Esophagus (tissue), 2 donors: ENCODE measurements at regions not wholly inside any gene's neighbourhood (a gene's known extent, or its start where the extent isn't known, plus 50 kb on each side); places are given as distances from the start of the nearest gene placed in this dataset.

Experiments used
- H3K27ac ChIP-seq, 2 donors: one replicate each; pipeline ENCODE4 v1.5.1; 2013; ENCODE audit warnings: low read depth in 2 of 2, mild to moderate bottlenecking in 2 of 2, inconsistent platforms in 1 of 2, low read length in 1 of 2, moderate library complexity in 1 of 2
- H3K27me3 ChIP-seq, 2 donors: one replicate each; pipeline ENCODE4 v1.6.1; 2013; ENCODE audit warnings: low read length in 2 of 2, control low read depth in 1 of 2, mild to moderate bottlenecking in 1 of 2; ENCODE audit not compliant: insufficient read depth in 2 of 2, control insufficient read depth in 1 of 2
- H3K36me3 ChIP-seq, 2 donors: one replicate each; pipeline ENCODE4 v1.6.1; 2013; ENCODE audit warnings: low read length in 1 of 2; ENCODE audit not compliant: control insufficient read depth in 2 of 2, insufficient read depth in 2 of 2
- H3K4me1 ChIP-seq, 2 donors: one replicate each; pipeline ENCODE4 v1.6.1; 2013; ENCODE audit warnings: low read length in 1 of 2; ENCODE audit not compliant: control insufficient read depth in 2 of 2, insufficient read depth in 2 of 2
- H3K4me3 ChIP-seq, 2 donors: one replicate each; pipeline ENCODE4 v1.5.1; 2013; ENCODE audit warnings: low read length in 2 of 2, mild to moderate bottlenecking in 2 of 2, low read depth in 1 of 2, moderate library complexity in 1 of 2
- H3K9me3 ChIP-seq, 2 donors: one replicate each; pipeline ENCODE4 v1.6.1; 2013; ENCODE audit warnings: mild to moderate bottlenecking in 2 of 2, low read depth in 1 of 2, low read length in 1 of 2, moderate library complexity in 1 of 2; ENCODE audit not compliant: control insufficient read depth in 2 of 2, insufficient read depth in 1 of 2
- WGBS, 2 donors: extraction: QIAGEN DNeasy Blood & Tissue Kit; methylation state at CpG; one replicate each; pipeline ENCODE4 v1.1.7; 2013; 5-methylcytosine and 5-hydroxymethylcytosine counted together
- donor health status: healthy with polysubstance abuse.
- donor health status: Bipolar disorder and iron deficiency.

DNA sequence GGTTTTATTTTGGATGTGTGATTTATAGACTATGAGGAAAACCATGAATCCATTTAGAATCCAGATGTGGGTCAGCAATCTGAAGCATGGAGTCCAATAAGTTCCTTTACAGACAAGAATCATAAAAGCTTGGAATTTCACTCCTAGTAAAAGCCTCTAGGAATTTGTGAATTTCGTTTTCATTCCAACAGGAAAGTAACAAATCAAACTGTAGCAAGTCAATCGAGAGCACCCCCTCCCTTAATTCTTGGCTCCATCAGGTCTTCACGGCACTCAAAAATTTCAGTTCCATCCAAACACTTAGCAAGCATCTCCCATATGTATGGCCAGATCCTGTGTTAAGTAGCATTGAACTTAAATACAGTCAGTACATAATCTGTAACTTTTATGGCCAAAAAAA, 143.6 kb upstream of the POU2AF2 start:
- no peaks in the 10 kb centered on the region for H3K4me1 ChIP-seq
- H3K27me3 ChIP-seq: no peaks in the 10 kb centered on the region
- H3K27ac ChIP-seq: no peak overlapping the region
- 57 to 70% methylated on average over 3 of the region's 3 CpGs for WGBS, 2 donors
- no peaks in the 10 kb centered on the region for H3K9me3 ChIP-seq
- no peaks in the 10 kb centered on the region for H3K36me3 ChIP-seq
- H3K4me3 ChIP-seq: no peak overlapping the region

- Histone ChIP-seq H3K27me3 (no peaks in the 10 kb centered on the region), H3K36me3 (no peaks in the 10 kb centered on the region), H3K27ac (no peak overlapping the region), H3K4me1 (no peaks in the 10 kb centered on the region), H3K9me3 (no peaks in the 10 kb centered on the region), H3K4me3 (no peak overlapping the region)
- 83% methylated on average over 2 of the region's 2 CpGs for WGBS, 2 donors
Observed at GRCh38 chr11:111099028-111099713, 146.4 kb upstream of the POU2AF2 start.

- H3K27ac ChIP-seq: no peak overlapping the region
- WGBS, 2 donors: 79 to 85% methylated on average over 1 of the region's 1 CpG
- H3K27me3 ChIP-seq: no peaks in the 10 kb centered on the region
- no peak overlapping the region for H3K4me3 ChIP-seq
- H3K4me1 ChIP-seq: no peaks in the 10 kb centered on the region
- no peaks in the 10 kb centered on the region for H3K36me3 ChIP-seq
- no peaks in the 10 kb centered on the region for H3K9me3 ChIP-seq
Observed at GRCh38 chr11:111098091-111098490, 147.4 kb upstream of the POU2AF2 start.

DNA sequence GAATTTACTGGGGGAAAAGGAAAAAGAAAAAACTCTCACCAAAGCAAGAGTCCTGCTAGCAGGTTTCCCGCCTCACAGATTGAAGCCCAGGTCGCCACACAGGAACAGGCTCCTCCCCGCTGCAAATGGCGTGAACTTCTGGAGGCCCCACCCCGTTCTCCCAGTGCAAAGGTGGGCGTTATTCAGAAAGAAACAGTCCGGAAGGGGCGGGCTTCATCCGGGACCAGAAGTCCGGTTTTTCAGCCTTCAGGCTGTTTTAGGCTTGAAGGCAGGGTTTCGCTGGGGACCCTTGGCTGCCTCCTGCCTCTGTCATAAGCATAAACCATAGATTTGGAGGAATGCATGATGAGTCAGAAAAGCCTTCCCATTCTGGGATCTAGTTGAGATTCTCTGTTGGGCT, 148.3 kb upstream of the POU2AF2 start:
- Histone ChIP-seq H3K9me3 (no peaks in the 10 kb centered on the region), H3K4me1 (no peaks in the 10 kb centered on the region), H3K27ac (no peak overlapping the region), H3K36me3 (no peaks in the 10 kb centered on the region), H3K4me3 (no peak overlapping the region), H3K27me3 (no peaks in the 10 kb centered on the region)
- WGBS, 2 donors: 38 to 54% methylated on average over 11 of the region's 11 CpGs

DNA sequence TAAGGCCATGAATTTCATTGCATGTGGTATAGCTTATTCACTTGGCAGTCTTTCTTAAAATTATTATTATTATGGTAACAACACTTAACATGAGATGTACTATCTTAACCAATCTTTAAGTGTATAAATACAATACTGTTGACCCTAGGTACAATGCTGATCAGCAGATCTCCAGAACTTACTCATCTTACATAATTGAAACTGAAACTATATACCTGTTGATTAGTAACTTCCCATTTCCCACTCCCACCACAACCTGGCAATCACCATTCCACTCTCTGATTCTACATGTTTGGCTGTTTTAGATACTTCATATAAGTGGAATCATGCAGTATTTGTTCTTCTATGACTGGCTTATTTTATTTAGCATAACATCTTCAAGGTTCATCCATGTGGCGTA, 150.2 kb upstream of the POU2AF2 start:
- WGBS, 2 donors: 97 to 98% methylated on average over 1 of the region's 1 CpG
- Histone ChIP-seq H3K4me1 (no peaks in the 10 kb centered on the region), H3K4me3 (no peak overlapping the region), H3K27me3 (no peaks in the 10 kb centered on the region), H3K27ac (no peak overlapping the region), H3K9me3 (no peaks in the 10 kb centered on the region), H3K36me3 (no peaks in the 10 kb centered on the region)

DNA sequence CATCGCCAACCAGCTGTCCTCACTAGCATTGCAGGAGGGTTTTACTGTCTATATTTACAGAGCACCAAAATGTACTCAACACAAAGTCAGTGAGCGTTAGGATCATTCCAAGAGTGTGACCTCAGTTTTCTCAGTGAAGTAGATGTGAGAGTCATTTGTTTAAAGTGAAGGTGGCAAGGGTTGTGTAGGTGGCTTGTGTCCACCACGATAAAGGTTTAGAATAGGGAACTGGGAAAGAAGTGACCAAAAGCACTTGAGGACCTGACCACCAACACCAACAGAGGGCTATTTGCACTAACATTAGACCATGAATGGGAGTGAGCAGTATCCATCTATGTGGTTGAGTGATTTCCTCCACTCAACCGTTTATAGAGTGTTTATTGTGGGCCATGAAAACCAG, 152.5 kb upstream of the POU2AF2 start:
- no peaks in the 10 kb centered on the region for H3K9me3 ChIP-seq
- no peaks in the 10 kb centered on the region for H3K4me1 ChIP-seq
- H3K27ac ChIP-seq: no peak overlapping the region
- WGBS, 2 donors: 85 to 86% methylated on average over 4 of the region's 4 CpGs
- no peaks in the 10 kb centered on the region for H3K27me3 ChIP-seq
- no peak overlapping the region for H3K4me3 ChIP-seq
- H3K36me3 ChIP-seq: no peaks in the 10 kb centered on the region

GRCh38 chr11:111091321-111091938, 154.1 kb upstream of the POU2AF2 start:
- Histone ChIP-seq H3K9me3 (no peaks in the 10 kb centered on the region), H3K4me1 (no peaks in the 10 kb centered on the region), H3K27me3 (no peaks in the 10 kb centered on the region), H3K36me3 (no peaks in the 10 kb centered on the region), H3K27ac (no peak overlapping the region), H3K4me3 (no peak overlapping the region)
- WGBS, 2 donors: 55 to 58% methylated on average over 2 of the region's 2 CpGs

- 52 to 66% methylated on average over 2 of the region's 2 CpGs for WGBS, 2 donors
- H3K4me3 ChIP-seq: no peak overlapping the region
- H3K27ac ChIP-seq: no peak overlapping the region
- no peaks in the 10 kb centered on the region for H3K4me1 ChIP-seq
- no peaks in the 10 kb centered on the region for H3K27me3 ChIP-seq
- H3K9me3 ChIP-seq: no peaks in the 10 kb centered on the region
- no peaks in the 10 kb centered on the region for H3K36me3 ChIP-seq
Observed at GRCh38 chr11:111089759-111090158, 155.8 kb upstream of the POU2AF2 start.

- whole genome bisulfite sequencing, 2 donors: 71 to 72% methylated on average over 2 of the region's 2 CpGs
Observed at GRCh38 chr11:111088847-111089355, 156.6 kb upstream of the POU2AF2 start.

GRCh38 chr11:111086058-111086457, 159.5 kb upstream of the POU2AF2 start:
- Histone ChIP-seq H3K27me3 (no peaks in the 10 kb centered on the region), H3K36me3 (no peaks in the 10 kb centered on the region), H3K27ac (no peak overlapping the region), H3K9me3 (no peaks in the 10 kb centered on the region), H3K4me1 (no peaks in the 10 kb centered on the region), H3K4me3 (no peak overlapping the region)
- 58 to 74% methylated on average over 5 of the region's 5 CpGs for WGBS, 2 donors

More at GRCh38 chr11:111088847-111089355, 156.6 kb upstream of the POU2AF2 start:
- no peaks in the 10 kb centered on the region for H3K27me3 ChIP-seq
- no peak overlapping the region for H3K27ac ChIP-seq
- no peaks in the 10 kb centered on the region for H3K9me3 ChIP-seq
- H3K4me1 ChIP-seq: no peaks in the 10 kb centered on the region
- H3K4me3 ChIP-seq: no peak overlapping the region
- H3K36me3 ChIP-seq: no peaks in the 10 kb centered on the region
